ENCODE measurements at regions not wholly inside any gene's neighbourhood (a gene's known extent, or its start where the extent isn't known, plus 50 kb on each side); places are given as distances from the start of the nearest gene placed in this dataset.
"Not testable (repeated sequence)": the region's sequence is repeated elsewhere in the genome, so short reads cannot be mapped to it uniquely, and the experiment has no call there.

DNA sequence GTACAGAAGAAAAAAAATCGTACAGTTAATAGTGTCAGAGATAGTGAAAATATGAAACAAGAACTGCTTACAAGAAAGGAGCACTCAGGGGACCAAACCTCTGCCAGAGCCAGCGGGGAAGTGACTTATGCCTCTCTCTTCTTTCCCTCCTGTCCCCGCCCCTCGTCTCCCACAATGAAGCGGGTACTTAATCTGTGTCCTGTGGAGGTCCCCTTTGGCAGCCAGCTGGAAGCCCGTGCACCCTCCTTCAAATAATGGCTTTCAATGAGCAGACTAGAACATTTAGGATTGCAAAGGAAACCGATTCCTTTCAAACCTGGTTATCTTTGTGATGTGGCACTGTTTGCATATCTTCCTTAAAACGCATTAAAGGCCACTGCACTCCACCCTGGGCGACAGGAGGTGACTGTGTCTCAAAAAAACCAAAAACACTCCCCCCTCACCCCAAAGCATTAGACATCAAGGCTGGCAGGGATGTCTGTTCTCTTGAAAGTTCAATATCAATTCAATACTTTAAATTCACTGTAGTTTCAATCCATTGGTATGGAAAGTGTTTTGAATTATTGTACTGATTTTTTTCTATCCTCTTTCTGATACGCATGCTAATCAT, 51.7 kb downstream of the PPIAL4C start:
- peak; percentile 47 to 58 for DNase-seq

DNA sequence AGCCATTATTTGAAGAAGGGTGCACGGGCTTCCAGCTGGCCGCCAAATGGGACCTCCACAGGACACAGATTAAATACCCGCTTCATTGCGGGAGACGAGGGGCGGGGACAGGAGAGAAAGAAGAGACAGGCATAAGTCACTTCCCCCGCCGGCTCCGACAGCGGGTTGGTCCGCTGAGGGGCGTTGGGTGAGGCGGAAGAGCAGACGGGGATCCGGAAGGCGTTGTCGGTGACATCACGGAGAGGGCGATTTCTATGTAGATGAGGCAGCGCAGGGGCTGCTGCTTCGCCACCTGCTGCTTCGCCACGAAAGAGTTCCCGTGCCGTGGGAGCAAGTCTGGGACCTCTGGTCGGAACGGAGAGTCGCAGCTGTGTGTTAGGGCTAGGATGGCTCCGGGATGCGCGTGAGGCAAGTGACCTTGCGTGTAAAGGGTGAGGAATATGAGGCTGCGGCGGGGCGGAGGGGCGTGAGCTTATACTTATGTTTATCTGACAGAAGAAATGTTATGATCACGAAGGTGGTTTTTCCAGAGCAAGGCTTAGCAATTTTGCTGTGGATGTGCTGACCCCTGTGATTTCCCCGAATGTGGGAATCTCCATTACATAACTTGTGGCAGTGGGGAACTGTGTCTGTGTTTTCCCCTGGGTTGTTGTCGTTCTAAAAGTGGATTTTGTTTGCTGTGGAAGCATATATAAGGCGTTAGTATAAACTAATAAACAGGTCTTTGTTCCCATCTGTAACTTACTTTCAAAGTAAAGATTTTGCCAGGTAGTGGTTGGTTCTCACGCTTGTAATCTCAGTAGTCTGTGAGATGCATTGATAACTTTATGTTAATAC, 52.9 kb downstream of the PPIAL4C start:
- peak; percentile 93 to 95 for DNase-seq

DNA sequence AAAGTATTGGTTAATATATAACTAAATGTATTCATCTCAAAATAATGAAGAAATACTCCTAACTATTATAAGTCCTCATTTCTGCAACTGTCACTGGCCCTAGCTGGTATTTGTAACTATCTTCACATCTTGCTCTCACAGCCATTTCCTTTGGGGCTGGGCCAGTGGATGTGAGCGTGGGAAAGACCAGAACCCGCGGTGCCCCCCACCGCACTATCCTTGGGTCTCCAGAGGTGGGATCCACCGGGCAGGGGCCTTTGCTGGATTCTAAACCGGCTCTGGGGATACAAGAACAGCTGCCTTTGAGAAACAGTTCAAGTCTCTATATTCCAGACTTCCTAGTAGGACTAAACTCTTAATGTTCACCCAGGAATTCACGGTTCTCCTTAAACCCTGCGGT, 54.8 kb downstream of the PPIAL4C start:
- not testable (repeated sequence) for DNase-seq

DNA sequence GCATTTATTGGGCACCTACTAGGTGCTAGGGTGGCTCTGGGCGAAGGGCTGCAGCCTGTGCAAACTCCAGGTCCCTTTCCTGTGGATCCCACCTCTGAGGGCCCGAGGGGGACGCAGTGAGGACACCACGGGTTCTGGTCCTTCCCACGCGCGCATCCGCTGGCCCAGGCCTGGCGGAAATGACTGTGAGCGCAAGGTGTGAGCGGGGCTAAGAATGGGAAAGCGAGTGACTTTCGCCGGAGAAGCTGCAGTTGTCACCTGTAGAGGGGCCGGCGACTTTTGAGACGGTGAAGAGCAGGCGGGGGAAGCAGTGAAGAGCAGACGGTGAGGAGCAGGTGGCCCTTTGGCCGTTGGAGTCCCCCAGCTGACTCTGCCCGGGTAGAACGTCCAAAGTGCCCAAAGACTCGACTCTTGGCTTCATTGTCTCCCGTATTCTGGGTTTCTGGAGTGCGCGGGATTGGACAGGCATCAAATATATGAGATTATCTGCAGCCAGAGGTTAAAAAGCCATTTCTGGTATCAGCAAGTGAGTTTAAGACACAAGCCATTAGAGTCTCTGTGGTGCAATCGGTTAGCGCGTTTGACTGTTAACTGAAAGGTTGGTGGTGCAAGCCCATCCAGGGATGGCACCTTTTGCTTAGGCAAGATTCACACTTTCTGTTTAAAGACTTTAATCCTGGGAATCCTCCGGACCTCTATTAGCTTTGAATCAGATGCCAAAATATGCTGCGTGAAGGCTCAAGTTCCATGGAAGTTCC, 55.4 kb downstream of the PPIAL4C start:
- DNase-seq = not testable (repeated sequence)

DNA sequence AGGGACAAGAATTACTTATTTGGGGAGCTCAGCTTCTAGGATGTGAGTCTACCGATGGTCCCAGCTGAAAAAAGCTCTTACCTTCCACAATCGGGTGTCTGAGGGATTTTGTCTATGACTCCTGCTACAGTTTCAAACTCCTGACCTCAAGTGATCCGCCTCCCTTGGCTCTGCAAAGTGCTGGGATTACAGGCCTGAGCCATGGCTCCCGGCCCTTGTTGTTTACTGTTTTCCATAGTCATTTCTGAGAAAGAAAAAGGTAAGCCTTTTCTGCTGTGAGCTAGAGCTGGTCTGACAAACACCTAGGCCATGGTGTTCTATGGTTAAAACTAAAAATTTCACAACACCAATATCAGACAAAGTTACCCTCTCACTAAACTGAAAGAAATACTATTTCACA, 57.5 kb downstream of the PPIAL4C start:
- DNase-seq = not testable (repeated sequence)

DNA sequence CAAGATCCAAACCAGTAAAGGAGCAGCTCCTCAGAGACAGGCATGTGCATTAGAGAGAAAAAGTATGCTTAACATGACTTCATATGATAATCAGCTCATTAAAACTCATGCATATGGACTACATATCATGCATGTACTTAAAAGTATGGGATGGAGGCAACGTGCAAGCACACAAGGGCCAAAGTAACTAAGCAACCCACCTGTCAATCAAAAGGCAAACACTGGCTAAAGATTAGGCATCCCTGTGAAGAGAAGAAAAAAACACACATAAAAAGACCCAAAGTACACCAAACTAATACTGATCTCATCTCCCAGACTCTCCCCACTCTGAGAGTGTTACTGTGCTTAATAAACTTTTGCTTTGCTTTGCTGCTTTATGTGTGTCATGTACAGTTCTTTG, 61.2 kb downstream of the PPIAL4C start:
- DNase-seq = not testable (repeated sequence)

DNA sequence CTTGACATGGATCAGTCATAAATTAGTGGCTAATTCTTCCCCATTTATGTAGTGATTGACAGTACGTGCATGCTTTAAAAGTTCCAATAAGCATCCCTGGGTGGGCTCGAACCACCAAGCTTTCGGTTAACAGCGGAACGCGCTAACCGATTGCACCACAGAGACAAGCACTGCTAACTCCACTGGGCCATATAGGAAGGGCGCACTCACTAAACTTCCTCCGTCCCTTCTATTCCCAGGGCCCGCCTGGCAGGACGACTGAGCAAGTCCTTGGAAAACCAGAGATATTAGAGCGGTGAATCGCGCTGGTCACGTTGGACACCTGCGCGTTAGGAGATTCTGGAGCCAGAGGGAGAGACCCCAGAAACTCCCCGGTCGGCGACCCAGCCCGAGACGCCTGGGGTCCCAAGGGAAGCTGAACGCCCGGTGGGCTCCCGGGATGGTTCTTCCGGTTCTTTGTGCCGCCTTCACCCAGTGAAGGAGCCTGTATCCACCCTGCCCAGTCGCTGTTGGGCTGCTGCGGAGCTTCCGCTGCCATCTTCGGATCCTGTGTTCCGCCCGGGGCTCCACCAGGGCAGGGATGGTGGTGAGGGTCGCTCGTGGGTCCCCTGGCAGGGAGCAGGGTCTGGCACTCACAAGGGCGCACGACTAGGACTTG, 62.8 kb downstream of the PPIAL4C start:
- DNase-seq = peak; percentile 36 to 49

DNA sequence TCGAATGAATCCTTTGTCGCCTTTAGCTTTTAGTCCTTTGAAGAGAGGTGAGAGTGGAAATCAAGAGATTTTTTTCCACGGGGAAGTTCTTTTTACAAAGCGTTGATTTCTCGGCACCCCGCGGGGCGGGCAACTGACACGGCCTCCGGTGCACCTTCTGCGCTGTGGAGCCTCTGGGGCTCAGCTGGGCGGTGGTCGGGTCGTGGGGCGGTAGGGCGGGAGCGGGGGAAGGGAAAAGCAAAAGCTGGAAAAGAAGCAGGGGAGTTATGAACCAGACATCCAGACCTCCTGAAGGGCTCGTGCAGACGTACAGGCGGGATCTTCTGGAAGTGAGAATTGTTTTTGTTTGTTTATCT, 63.3 kb downstream of the PPIAL4C start:
- peak in 1 of 2 donors; percentile 16 for DNase-seq

DNA sequence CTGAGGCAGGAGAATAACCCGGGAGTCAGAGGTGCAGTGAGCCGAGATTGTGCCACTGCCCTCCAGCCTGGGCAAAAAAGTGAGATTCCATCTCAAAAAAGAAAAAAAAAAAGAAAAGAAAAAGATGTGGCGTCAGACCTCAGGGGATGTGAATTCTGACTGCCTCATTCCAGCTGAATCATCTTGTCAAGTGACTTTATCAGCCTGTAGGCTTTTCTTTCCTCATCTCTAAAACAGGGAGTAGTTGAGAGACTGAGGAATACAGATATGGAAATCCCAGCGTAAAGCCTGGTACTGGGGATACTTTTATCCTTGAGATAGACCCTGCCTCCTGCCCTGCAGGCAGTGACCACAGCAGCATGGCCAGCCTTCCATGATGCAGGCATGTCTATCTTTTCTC, 74.1 kb downstream of the PPIAL4C start:
- DNase-seq = not testable (repeated sequence)

DNA sequence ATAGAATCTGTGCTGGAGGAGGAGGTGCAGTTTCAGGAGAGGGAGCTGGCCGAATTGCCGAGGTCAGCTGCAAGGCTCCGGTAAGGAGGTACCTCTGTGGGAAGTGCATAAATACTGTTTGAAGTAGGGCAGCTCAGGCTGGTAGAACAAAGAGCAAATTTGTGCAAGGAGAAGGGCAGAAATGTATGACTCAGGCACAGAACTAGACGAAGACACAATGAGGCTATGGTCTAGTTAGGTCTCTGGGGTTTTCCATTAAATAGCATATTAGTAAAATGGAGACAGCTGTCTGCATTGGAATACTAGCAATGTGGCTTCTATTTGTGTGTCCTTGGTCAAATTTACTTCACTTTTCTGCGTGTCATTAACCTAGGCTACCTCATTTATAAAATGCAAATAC, 74.5 kb downstream of the PPIAL4C start:
- DNase-seq = not testable (repeated sequence)

DNA sequence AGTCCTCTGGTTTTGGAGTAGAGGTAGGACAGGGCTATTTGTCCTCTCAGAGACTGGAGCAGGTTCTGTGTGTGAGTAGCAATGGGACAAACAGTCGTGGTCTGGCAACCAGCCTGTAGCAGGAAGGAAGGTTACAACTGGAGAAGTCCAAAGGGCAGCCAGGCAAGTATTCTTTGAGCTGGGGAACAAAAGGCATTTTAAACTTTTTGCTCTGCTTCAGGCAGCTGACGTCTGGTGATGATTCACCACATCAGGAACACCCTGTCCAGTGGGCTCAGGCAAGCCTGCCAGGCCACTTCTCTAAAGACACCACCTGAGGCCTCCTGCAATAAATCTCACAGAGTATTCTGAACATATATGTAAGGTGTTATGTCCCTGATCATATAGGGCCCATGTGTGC, 81.0 kb downstream of the PPIAL4C start:
- DNase-seq = not testable (repeated sequence)

DNA sequence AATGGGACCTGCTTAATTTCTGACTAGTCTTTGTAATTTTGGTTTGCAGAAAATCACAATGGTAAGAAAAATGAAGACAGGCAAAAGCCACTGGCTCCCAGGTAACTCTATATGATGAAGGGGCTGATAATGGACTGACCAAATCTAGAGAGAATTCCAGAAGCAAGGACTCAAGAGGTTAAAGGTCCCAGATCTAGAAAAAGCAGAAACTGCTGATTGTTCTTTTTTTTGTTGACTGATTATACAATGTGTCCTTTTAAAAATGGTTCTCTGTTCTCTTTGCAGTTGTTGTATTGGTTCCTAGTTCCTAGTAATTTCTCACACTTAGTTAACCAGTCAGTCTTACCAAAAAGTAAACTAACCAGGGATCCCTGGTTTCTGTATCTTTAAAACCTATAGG, 81.4 kb downstream of the PPIAL4C start:
- DNase-seq = not testable (repeated sequence)

DNA sequence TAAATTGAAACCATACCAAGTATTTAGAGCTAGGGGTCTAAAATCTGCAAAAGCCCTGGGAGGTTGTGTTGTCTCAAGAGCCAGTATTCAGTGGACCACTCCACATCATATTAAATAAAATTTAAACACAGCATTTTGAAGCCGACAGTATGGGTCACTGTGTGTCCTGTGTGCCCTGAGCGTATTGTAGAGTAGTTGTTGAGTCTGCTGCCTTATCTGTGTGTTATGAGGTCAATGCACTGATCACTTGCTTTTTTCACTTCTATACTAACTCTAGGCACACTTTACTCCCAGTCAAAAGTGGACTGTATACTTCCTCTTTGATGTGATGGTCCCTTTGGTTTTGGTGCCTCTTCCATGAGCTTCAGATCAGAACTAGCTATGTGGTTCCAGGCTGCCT, 81.9 kb downstream of the PPIAL4C start:
- DNase-seq = not testable (repeated sequence)

DNA sequence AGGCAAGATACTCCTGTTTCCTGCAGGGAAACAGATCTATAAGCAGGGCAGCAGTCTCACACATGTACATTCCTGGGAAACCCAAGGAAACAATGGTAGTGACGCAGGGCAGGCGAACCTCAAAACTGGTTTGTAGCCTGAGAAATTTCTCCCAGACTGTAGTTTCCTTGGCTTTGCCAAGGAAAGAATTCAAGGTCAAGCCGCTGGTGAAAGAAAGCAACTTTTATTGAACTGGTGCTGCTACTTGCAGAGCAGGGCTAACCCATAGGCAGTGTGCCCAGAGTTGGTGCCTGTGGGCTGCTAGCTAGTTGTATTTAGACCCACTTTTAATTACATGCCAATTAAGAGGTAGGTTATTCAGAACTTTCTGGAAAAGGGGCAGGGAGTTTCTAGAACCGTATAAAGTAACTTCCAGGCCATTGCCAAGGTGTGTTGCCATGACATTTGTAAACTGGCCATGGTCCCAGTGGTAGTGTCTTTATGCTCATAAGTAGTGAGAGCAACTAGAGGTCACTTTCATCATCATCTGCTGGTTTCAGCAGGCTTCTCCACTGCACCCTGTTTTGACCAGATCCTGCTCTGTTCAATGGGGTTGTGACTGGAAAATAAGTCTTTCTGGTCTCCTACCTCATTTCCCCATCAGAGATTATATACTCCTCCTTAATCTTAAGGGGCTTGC, 89.7 kb downstream of the PPIAL4C start:
- not testable (repeated sequence) for DNase-seq

DNA sequence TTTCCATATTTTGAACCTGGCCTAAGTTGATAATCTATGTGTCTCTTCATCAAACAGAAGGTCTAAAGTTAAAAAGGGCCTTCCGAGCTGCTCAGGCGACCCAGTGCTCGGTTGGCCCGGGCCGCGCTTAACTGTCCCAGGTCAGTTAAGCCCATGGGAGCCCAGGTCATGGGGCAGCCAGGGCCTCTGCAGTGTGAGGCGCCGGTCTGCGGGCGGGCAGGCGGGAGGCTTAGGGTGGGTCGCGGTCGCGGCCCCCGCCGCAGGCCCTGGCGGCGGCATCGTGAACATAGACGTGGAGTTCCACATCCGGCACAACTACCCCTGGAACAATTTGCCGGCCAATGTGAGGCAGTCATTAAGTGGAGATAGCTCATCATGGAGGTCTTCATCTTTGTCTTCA, 91.3 kb downstream of the PPIAL4C start:
- not testable (repeated sequence) for DNase-seq

DNA sequence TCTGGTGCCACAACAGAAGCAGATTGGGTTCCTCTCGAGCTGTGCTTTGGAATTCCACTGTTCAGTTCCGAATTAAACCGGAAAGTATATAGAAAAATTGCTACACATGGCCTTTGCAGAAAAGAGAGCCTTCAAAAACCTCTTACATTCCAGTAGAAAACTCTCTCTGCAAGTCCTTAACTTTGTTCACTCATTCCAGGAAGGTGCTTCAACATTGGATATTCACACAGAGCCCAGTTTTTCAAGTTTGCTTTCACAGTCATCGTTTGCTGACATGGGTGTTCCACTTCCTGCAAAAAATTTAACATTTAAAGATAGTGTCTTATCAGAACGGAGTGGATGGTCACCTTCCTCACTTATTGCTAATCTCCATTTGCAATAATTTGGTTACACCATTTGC, 93.7 kb downstream of the PPIAL4C start:
- DNase-seq = not testable (repeated sequence)

DNA sequence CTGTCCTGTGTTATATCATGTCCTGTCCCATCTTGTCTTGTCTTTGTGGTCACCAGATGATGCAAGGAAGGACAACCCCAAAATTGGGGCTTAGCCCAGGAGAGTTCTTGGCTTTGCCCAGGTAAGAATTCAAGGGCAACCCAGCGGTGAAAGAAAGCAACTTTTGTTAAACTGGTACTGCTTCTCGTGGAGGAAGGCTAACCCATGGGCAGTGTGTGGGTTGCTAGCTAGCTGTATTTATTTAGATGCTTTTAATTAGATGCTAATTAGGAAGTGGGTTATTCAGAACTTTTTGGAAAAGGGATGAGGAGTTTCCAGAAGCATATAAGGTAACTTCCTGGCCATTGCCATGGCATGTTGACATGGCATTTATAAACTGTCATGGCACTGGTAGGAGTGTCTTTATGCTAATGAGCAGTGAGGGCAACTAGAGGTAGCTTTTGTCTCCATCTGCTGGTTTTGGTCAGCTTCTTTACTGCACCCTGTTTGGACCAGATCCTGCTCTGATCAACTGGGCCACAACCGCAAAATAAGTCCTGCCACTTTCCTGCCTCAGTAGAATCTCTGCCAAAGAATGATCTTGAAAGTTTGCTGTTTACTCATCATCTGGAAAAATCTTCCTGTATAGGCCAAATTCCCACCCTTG, 95.8 kb upstream of the FCGR1A start:
- DNase-seq = not testable (repeated sequence)

DNA sequence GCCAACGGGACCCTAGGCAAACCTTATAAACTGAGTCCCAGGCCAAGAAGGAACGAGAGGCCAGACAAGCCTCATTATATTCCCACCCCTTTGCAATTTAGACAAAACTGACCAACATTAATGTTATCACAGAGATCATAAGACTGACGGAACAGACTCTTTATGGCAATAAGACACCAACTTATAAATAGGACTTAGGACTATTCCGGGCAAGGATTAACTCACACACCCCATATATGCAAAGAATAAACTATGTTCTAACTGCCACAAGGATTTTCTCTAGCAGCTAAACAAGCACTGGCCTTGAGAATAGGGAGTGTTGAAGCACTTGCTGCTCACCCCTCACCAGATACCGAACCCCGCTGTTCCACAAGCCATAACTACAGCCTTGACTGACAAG, 91.1 kb upstream of the FCGR1A start:
- DNase-seq = not testable (repeated sequence)

DNA sequence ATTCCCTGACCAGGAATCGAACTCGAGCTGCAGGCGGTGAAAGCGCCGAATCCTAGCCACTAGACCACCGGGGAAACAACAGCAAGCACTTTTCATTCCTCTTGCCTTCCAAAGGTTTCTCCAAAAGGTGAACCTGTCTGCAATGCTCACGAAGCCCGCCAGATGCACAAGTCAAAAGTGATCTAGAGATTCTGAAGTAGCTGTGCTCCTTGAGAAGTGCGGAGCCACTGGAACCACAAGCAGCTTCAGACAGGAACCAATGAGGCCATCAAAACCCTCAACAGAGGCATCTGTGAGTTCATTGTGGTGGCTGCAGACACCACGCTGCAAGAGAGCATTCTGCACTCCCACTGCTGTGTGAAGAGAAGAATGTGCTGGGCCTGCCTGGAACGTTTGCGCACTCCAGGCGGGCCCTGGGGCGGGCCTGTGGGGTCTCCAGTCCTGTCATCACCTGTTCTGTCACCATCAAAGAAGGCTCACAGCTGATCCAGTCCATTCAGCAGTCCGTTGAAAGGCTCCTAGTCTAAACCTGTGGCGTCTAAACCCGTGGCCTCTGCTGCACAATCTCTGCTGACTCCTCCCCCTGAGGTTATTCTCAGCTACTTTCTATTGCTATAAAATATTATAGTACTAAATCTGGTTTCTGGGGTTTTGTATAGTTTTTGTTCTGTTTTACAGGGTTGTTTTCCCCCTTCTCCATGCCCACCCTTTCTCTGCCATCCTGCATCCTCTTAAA, 89.5 kb upstream of the FCGR1A start:
- DNase-seq = peak; percentile 35 to 45

DNA sequence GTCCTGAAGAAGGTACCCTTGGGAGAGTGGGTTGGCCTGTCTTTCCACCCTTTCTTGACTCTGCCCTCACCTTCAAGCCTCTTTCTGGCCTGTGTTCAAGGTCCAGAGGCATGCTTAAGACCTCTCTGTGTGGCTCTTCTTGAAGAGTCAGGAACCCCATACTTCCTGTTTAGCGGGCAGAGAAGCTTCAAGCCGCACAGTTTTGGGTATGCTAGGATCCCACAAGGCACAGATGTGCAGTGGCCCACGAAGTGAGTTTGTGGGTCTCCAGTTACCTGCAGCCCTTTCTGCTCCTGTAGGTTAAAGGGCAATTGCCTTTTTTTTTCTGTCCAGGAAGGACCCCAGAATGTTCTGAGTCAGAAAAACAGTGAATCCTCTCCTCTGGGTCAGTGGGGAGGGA, 87.4 kb upstream of the FCGR1A start:
- not testable (repeated sequence) for DNase-seq

DNA sequence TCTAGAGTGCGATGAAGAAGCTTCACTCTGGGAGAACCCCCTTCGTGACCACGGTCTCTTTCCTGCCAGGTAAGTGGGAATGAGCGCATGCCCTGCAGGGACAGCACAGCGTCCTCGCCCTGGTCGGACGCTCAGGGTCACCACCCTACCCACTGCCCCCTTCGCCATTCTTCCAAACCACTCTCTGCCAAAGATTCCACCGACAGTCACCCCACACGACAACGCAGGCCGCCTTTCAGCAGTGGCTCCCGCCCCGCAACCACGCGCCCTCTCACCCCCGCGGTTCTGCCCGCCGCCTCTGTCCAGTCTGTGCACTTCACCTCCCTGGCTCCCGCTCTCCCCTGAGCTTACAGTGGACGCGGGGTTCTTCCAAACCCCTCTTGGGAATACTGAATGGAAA, 82.3 kb upstream of the FCGR1A start:
- DNase-seq = not testable (repeated sequence)

All from CD4-positive, alpha-beta T cell treated with Interleukin-4 for 1 hour (primary cell).